ENCODE measurements at regions not wholly inside any gene's neighbourhood (a gene's known extent, or its start where the extent isn't known, plus 50 kb on each side); places are given as distances from the start of the nearest gene placed in this dataset.

- no peak for TF ChIP-seq EZH2phosphoT487 (IDR thresholded peaks at IDR 0.05; ENCODE audit: low read length)
- TF ChIP-seq CTCF (IDR thresholded peaks at IDR 0.05; ENCODE audit: low read length): no peak
Measured at GRCh38 chr1:80318108-80318507, 1311.6 kb upstream of the ADGRL4 start.

Data from MM.1S (cell line).